OCI-LY7 (cell line): ENCODE measurements at regions not wholly inside any gene's neighbourhood (a gene's known extent, or its start where the extent isn't known, plus 50 kb on each side); places are given as distances from the start of the nearest gene placed in this dataset.
A peak's percentile ranks its signal among the peaks of the same experiment; 100 is the strongest.

Source experiments
- BruUV-seq: library from RNA; stranded (reverse); fragments of 400-500 nt; replicated peaks from 2 replicates; lab custom pipeline; 2021; lab: Mats Ljungman, UMichigan
- CTCF ChIA-PET: fragments of 300-600 bp; sonication (Branson Sonifier 250); formaldehyde crosslinking; loops from one replicate; lab custom pipeline; 2022; ENCODE audit warnings: antibody characterized with exemption; ENCODE audit not compliant: unreplicated experiment; lab: Charles Lee
- POLR2A ChIA-PET: fragments of 300-600 bp; sonication (Branson Sonifier 250); formaldehyde crosslinking; loops from one replicate; lab custom pipeline; 2022; ENCODE audit warnings: antibody characterized with exemption; lab: Charles Lee
- DNase-seq: peaks from one replicate; pipeline ENCODE4 v3.0.0-alpha.2; 2015; ENCODE audit warnings: low spot score
- H2AFZ ChIP-seq: fragments of 200-600 bp; sonication (generic), shearing (Covaris generic); 2 replicates; pipeline ENCODE4 v1.6.1; 2014; ENCODE audit warnings: mild to moderate bottlenecking, antibody characterized with exemption, low read length, moderate library complexity
- H3K27ac ChIP-seq: fragments of 200-600 bp; sonication (generic); 2 replicates; pipeline ENCODE4 v1.5.1; 2014; ENCODE audit warnings: mixed run types, low read depth, mild to moderate bottlenecking, moderate library complexity, low read length, inconsistent platforms; ENCODE audit not compliant: poor library complexity, severe bottlenecking
- H3K36me3 ChIP-seq: fragments of 200-600 bp; sonication (generic); 2 replicates; pipeline ENCODE4 v1.6.1; 2014; ENCODE audit warnings: mild to moderate bottlenecking, antibody characterized with exemption, low read length, moderate library complexity, mixed read lengths; ENCODE audit not compliant: insufficient read depth
- H3K4me1 ChIP-seq: fragments of 200-600 bp; sonication (generic); 2 replicates; pipeline ENCODE4 v1.5.1; 2014; ENCODE audit warnings: mild to moderate bottlenecking, low read length; ENCODE audit not compliant: insufficient read depth, poor library complexity, severe bottlenecking
- H3K4me2 ChIP-seq: fragments of 200-600 bp; sonication (generic); 2 replicates; pipeline ENCODE4 v1.6.1; 2014; ENCODE audit warnings: mild to moderate bottlenecking, low read length
- H3K4me3 ChIP-seq: fragments of 200-600 bp; sonication (generic); 2 replicates; pipeline ENCODE4 v1.5.1; 2014; ENCODE audit warnings: mild to moderate bottlenecking, low read depth, low read length; ENCODE audit not compliant: poor library complexity, severe bottlenecking
- H3K79me2 ChIP-seq: fragments of 200-600 bp; sonication (generic); 2 replicates; pipeline ENCODE4 v1.6.1; 2016; ENCODE audit warnings: low read depth, mild to moderate bottlenecking, low read length, moderate library complexity, mixed read lengths; ENCODE audit not compliant: insufficient read depth
- H3K9me2 ChIP-seq: fragments of 200-600 bp; sonication (generic); 2 replicates; pipeline ENCODE4 v1.6.1; 2016; ENCODE audit warnings: mild to moderate bottlenecking, low read length, mixed read lengths; ENCODE audit not compliant: insufficient read depth
- H3K9me3 ChIP-seq: fragments of 200-600 bp; sonication (generic); 2 replicates; pipeline ENCODE4 v1.6.1; 2014; ENCODE audit warnings: mild to moderate bottlenecking, mixed run types, low read length, mixed read lengths
- H4K20me1 ChIP-seq: fragments of 200-600 bp; sonication (generic); 2 replicates; pipeline ENCODE4 v1.6.1; 2014; ENCODE audit warnings: mild to moderate bottlenecking, antibody characterized with exemption, low read length, moderate library complexity, mixed read lengths; ENCODE audit not compliant: insufficient read depth
- CTCF ChIP-seq: fragments of 200-600 bp; sonication (generic); conservative IDR thresholded peaks from 2 replicates; pipeline ENCODE4 v1.5.1; 2014; ENCODE audit warnings: mild to moderate bottlenecking, antibody characterized with exemption, low read length, moderate library complexity, mixed read lengths
- EZH2phosphoT487 ChIP-seq: fragments of 200-600 bp; sonication (generic); IDR thresholded peaks from 2 replicates; pipeline ENCODE4 v1.6.1; 2018; ENCODE audit warnings: low read depth, borderline replicate concordance, mild to moderate bottlenecking, mixed run types, antibody characterized with exemption, low read length, moderate library complexity, mixed read lengths
- intact Hi-C: fragments of 100-400 bp; cut with micrococcal nuclease; formaldehyde crosslinking; loops from one replicate; pipeline ENCODE4 v1.10.0; 2022; ENCODE audit not compliant: unreplicated experiment

- peak; percentile 30 for DNase-seq
- intact Hi-C loops, result no loop called here
- no peak for TF ChIP-seq CTCF
- TF ChIP-seq EZH2phosphoT487, result no peak
- Histone ChIP-seq H3K4me3 (no peak overlapping the region), H3K9me3 (peaks cover 10% of the 10 kb centered on the region), H3K79me2 (no peaks in the 10 kb centered on the region), H3K4me2 (no peak overlapping the region), H3K4me1 (peaks cover 5% of the 10 kb centered on the region), H3K27ac (no peak overlapping the region), H4K20me1 (no peaks in the 10 kb centered on the region), H3K36me3 (no peaks in the 10 kb centered on the region), H3K9me2 (no peaks in the 10 kb centered on the region), H2AFZ (no peak overlapping the region)
- ChIA-PET POLR2A (no interaction called here), CTCF (no interaction called here)
- no TSS peak for BruUV-seq
These were observed 198.6 kb downstream of the GXYLT1 start for GRCh38 chr12:41946106-41946505.

GRCh38 chr12:41944216-41944615, 200.5 kb downstream of the GXYLT1 start:
- DNase-seq, result no peak
- Histone ChIP-seq H3K4me1 (no peaks in the 10 kb centered on the region), H3K27ac (no peak overlapping the region), H2AFZ (no peak overlapping the region), H3K36me3 (no peaks in the 10 kb centered on the region), H3K4me3 (no peak overlapping the region), H4K20me1 (no peaks in the 10 kb centered on the region), H3K79me2 (no peaks in the 10 kb centered on the region), H3K9me3 (peaks cover 10% of the 10 kb centered on the region), H3K9me2 (no peaks in the 10 kb centered on the region), H3K4me2 (no peak overlapping the region)
- intact Hi-C loops, result no loop called here
- TF ChIP-seq EZH2phosphoT487 (no peak), CTCF (no peak)
- POLR2A ChIA-PET, result interaction anchor here (1.3 kb wide), 1 partner anchor 19 kb away, joined by 4 read pairs; no protein-coding TSS in a partner anchor
- no TSS peak for BruUV-seq
- CTCF ChIA-PET, result no interaction called here

GRCh38 chr12:41943671-41944070, 201.0 kb downstream of the GXYLT1 start:
- H3K4me2 ChIP-seq, result no peak overlapping the region
- intact Hi-C loops, result no loop called here
- H2AFZ ChIP-seq, result no peak overlapping the region
- no TSS peak for BruUV-seq
- H3K4me1 ChIP-seq, result no peaks in the 10 kb centered on the region
- no peak for DNase-seq
- H4K20me1 ChIP-seq, result no peaks in the 10 kb centered on the region
- no peaks in the 10 kb centered on the region for H3K9me2 ChIP-seq
- H3K36me3 ChIP-seq, result no peaks in the 10 kb centered on the region
- TF ChIP-seq CTCF (no peak), EZH2phosphoT487 (no peak)
- H3K27ac ChIP-seq, result no peak overlapping the region
- ChIA-PET POLR2A (interaction anchor here (1.3 kb wide), 1 partner anchor 19 kb away, joined by 4 read pairs; no protein-coding TSS in a partner anchor), CTCF (no interaction called here)
- peaks cover 10% of the 10 kb centered on the region for H3K9me3 ChIP-seq
- H3K4me3 ChIP-seq, result no peak overlapping the region
- no peaks in the 10 kb centered on the region for H3K79me2 ChIP-seq
